ENCODE measurements at regions not wholly inside any gene's neighbourhood (a gene's known extent, or its start where the extent isn't known, plus 50 kb on each side); places are given as distances from the start of the nearest gene placed in this dataset.
"Not testable (repeated sequence)": the region's sequence is repeated elsewhere in the genome, so short reads cannot be mapped to it uniquely, and the experiment has no call there.

DNA sequence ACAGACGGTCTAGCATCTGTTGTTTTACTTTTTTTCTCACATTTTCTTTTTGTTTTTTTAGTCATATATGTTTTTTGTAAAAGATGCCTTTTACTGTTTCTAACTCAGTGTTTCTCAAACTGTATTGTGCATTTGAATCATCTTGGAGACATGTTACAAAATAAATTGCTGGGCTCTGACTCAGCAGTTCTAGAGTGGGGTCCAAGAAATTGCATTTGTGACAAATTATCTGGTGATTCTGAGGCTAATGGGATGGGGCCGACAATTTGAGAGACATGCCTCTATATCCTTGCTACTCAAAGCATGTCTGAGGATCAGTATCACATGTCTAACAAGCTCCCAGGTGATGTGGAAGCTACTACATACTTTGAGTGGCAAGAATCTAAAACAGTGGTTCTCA lies 478.8 kb downstream of the PLCL1 start:
- no peak for DNase-seq (ENCODE audit: low spot score)
- in situ Hi-C loops (cut with MboI; ENCODE audit: low sequenced_read_pairs, unreplicated experiment), result no loop called here
- TF ChIP-seq, protein P1, sequence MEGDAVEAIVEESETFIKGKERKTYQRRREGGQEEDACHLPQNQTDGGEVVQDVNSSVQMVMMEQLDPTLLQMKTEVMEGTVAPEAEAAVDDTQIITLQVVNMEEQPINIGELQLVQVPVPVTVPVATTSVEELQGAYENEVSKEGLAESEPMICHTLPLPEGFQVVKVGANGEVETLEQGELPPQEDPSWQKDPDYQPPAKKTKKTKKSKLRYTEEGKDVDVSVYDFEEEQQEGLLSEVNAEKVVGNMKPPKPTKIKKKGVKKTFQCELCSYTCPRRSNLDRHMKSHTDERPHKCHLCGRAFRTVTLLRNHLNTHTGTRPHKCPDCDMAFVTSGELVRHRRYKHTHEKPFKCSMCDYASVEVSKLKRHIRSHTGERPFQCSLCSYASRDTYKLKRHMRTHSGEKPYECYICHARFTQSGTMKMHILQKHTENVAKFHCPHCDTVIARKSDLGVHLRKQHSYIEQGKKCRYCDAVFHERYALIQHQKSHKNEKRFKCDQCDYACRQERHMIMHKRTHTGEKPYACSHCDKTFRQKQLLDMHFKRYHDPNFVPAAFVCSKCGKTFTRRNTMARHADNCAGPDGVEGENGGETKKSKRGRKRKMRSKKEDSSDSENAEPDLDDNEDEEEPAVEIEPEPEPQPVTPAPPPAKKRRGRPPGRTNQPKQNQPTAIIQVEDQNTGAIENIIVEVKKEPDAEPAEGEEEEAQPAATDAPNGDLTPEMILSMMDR (IDR thresholded peaks at IDR 0.05; ENCODE audit: borderline replicate concordance, control extremely low read depth, extremely low read depth, insufficient read depth, missing control alignments), result no peak

DNA sequence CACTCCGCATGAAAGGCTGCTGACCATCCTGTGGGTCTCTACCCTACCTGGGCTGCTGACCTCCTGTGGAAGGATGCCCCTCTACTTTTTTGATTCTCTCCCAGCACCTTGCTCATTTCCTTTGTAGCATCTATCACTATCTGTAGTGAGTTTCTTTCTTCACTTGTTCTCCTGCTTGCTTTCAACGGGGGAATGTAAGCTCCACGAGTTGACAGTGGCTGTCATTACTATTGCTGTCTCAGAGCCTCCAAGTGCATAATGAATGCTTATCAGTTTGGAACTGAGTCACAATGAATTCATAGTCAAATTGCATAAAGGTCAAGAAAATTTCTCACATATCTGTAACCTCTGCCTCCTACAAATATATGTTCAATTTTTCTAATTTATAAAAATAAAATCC lies 477.7 kb downstream of the PLCL1 start:
- in situ Hi-C loops (cut with MboI; ENCODE audit: low sequenced_read_pairs, unreplicated experiment), result no loop called here
- TF ChIP-seq, protein P1 (IDR thresholded peaks at IDR 0.05; ENCODE audit: borderline replicate concordance, control extremely low read depth, extremely low read depth, insufficient read depth, missing control alignments), result no peak

DNA sequence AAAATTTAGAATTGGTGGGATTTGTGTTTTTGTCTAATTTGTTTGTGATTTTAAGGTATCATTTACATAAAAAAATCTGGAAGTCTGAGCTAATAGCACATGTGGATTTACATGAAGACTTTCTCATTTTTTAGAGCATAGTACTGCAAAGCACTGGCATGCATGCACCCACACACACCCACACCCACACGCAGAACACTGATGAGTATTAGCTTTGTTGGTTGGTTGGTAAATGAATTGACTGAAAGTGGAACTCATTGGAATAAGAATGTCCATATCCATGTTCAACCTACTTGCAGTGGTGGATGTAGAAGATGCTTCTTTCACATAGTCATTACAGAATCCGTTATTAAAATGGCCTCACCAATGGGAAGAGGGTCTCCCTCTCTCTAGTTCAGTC lies 475.8 kb downstream of the PLCL1 start:
- TF ChIP-seq, protein P1 (IDR thresholded peaks at IDR 0.05; ENCODE audit: borderline replicate concordance, control extremely low read depth, extremely low read depth, insufficient read depth, missing control alignments), result no peak
- no peak for DNase-seq (ENCODE audit: low spot score)
- in situ Hi-C loops (cut with MboI; ENCODE audit: low sequenced_read_pairs, unreplicated experiment), result no loop called here

More for the DNA sequence above, 477.7 kb downstream of the PLCL1 start:
- no peak for DNase-seq (ENCODE audit: low spot score)

DNA sequence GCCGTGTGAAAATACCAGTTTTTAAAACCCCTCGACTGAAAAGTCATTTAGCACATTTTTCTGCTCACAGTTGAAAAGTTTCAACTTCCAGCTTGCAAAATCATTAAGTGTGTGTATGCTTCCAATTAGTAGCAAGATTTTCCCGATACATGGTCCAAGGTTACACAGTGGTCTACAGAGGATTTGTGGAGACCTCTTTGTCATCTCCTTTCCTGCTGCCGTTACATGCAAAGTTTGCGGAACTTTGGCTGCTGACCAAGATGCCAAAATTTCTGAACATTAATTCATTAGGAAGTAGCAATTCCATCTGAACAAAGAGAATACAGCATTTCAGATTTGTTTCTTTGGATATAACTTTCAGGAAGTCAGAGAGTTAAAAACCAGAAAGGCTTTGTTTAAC lies 474.6 kb downstream of the PLCL1 start:
- no peak for DNase-seq (ENCODE audit: low spot score)
- in situ Hi-C loops (cut with MboI; ENCODE audit: low sequenced_read_pairs, unreplicated experiment), result no loop called here
- TF ChIP-seq, protein P1 (IDR thresholded peaks at IDR 0.05; ENCODE audit: borderline replicate concordance, control extremely low read depth, extremely low read depth, insufficient read depth, missing control alignments), result no peak

DNA sequence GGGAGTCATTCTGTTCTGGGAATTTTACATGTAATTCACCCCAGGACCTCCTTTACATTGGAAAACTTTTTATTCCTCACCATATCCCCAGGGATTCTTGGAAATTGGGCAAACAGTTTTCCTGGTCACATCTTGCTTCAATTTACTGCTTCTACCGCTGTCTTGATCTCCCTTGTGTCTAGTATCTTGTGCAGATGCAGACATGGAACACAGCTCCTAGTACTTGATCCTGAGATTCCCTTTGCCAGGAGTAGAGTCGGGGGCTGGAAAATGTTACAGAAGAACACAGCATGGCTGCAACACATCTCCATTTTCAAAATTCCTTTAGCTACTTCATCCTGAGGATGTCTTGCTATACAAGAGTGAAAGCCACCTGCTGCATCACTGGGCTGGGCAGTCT lies 472.8 kb downstream of the PLCL1 start:
- TF ChIP-seq, protein P1 (IDR thresholded peaks at IDR 0.05; ENCODE audit: borderline replicate concordance, control extremely low read depth, extremely low read depth, insufficient read depth, missing control alignments), result no peak
- in situ Hi-C loops (cut with MboI; ENCODE audit: low sequenced_read_pairs, unreplicated experiment), result no loop called here
- no peak for DNase-seq (ENCODE audit: low spot score)

DNA sequence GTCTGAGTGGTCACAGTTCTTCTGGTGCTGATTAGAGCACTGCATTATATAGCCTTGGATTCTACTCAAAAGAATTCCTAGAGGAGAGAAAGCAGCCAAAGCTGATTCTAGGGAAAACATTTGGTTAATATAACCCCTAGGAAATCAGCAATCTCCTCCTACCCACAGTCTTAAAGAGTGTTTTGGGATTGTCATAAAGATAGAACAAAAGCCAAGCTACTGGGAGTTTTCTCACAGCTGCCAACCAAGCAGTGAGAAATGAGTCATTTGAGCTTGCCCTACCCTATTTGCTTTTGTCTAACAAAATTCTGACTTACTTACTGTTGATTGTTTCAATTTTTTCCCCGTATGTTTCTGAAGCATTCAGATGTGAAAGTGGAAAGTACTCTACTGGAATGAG lies 469.3 kb downstream of the PLCL1 start:
- no peak for DNase-seq (ENCODE audit: low spot score)
- in situ Hi-C loops (cut with MboI; ENCODE audit: low sequenced_read_pairs, unreplicated experiment), result no loop called here
- TF ChIP-seq, protein P1 (IDR thresholded peaks at IDR 0.05; ENCODE audit: borderline replicate concordance, control extremely low read depth, extremely low read depth, insufficient read depth, missing control alignments), result no peak

DNA sequence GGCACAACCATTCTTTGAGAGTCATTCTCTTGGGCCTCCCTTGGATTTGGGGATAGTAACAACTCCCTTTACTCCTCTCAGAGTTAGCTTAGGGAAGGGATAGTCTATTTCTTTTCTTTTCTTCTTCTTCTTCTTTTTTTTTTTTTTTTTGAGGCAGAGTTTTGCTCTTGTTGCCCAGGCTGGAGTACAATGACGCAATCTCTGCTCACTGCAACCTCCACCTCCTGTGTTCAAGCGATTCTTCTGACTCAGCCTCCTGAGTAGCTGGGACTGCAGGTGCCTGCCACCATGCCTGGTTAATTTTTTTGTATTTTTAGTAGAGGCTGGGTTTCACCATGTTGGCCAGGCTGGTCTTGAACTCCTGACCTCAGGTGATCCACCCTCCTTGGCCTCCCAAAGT lies 465.8 kb downstream of the PLCL1 start:
- in situ Hi-C loops (cut with MboI; ENCODE audit: low sequenced_read_pairs, unreplicated experiment); DNase-seq (ENCODE audit: low spot score): not testable (repeated sequence)
